Suprapubic skin (tissue), 3 donors: ENCODE measurements at regions not wholly inside any gene's neighbourhood (a gene's known extent, or its start where the extent isn't known, plus 50 kb on each side); places are given as distances from the start of the nearest gene placed in this dataset.

ENCODE experiments used
- CTCF ChIP-seq, 2 donors: fragments of 200-600 bp in 1 of 2; fragments of 450-650 bp in 1 of 2; sonication (generic) in 1 of 2; IDR thresholded peaks; one replicate each; pipeline ENCODE4 v1.5.1; 2016 to 2019; ENCODE audit warnings: antibody characterized with exemption in 2 of 2, mild to moderate bottlenecking in 1 of 2, moderate library complexity in 1 of 2
- EP300 ChIP-seq: sonication (generic); formaldehyde crosslinking; IDR thresholded peaks from one replicate; pipeline ENCODE4 v1.6.1; 2017; ENCODE audit warnings: antibody characterized with exemption
- POLR2A ChIP-seq, 2 donors: fragments of 450-650 bp; IDR thresholded peaks; one replicate each; pipeline ENCODE4 v1.6.1; 2017; ENCODE audit warnings: antibody characterized with exemption in 2 of 2, mild to moderate bottlenecking in 2 of 2, moderate library complexity in 2 of 2

DNA sequence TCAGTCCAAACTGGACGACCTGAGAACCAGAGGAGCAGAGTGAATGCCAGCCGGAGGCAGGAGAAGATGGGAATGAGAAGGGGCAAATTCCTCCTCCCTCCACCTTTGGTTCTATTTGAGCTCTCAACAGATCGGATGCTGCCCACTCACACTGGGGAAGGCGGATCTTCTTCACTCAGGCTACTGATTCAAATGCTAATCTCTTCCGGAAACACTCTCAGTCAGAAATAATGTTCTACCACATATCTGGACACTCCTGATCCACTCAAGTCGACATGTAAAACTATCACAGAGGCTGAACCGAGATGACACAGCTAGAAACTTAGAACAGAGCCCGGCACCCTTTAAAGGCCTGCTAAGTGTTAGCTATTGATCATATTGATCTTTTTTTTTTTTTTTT lies 57.4 kb upstream of the GRIN2A start:
- TF ChIP-seq CTCF (IDR thresholded peaks at IDR 0.05) (no peak), POLR2A (IDR thresholded peaks at IDR 0.05) (no peak), EP300 (no peak)
